ENCODE measurements at regions not wholly inside any gene's neighbourhood (a gene's known extent, or its start where the extent isn't known, plus 50 kb on each side); places are given as distances from the start of the nearest gene placed in this dataset.

DNA sequence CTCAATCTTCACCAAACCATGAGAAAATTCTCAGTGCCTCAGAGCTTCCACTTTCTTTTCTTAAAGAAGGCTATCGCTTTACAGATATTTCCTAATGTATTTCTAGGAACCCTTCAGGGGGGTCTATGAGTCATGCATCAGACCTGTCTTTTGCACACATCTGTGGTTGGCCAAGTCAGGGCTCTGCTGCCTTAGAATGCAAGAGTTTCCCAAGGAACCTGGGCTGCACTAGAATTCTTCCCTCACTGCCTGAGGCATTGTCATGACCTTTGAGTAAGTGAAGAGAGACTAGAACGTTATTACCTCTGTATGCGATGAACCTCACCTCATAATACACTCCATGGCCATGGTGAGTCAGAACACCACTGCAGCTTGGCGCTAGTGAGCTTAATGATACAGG is 365.0 kb upstream of the ID4 start:
- Histone ChIP-seq H3K27me3 (no peaks in the 10 kb centered on the region), H3K9ac (no peak overlapping the region), H4K20me1 (no peaks in the 10 kb centered on the region), H3K36me3 (no peaks in the 10 kb centered on the region), H3K4me1 (no peaks in the 10 kb centered on the region), H3K4me3 (no peak overlapping the region), H3K4me2 (no peak overlapping the region), H3K27ac (no peak overlapping the region), H3K9me3 (replicated peaks in 1 of 11) (peaks cover 0 to 15% (median 0%) of the 10 kb centered on the region in 11 experiments; a peak in 4 of 22 replicates)
- no peak for TF ChIP-seq Cebpa-rat (IDR thresholded peaks at IDR 0.05)

DNA sequence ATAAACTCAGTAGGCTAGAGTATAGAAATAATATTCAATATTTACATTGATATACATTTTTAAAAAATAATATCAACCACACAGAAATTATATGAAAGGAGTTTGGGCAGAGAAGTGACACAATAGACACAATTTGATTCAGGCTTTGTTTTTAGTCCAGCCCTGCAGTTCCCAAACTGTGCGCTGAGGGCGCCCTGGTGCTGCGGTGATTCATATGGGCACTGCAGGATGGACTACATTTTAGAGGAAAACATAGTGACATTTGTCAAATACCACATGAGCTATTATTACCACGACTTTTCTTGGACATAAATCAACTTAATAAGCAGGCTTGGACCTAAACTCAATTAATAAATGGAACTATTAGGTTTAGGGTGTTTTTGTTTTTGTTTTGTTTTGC is 364.3 kb upstream of the ID4 start:
- no peaks in the 10 kb centered on the region for H3K4me1 ChIP-seq
- no peak overlapping the region for H3K4me3 ChIP-seq
- H4K20me1 ChIP-seq = no peaks in the 10 kb centered on the region
- H3K4me2 ChIP-seq = no peak overlapping the region
- no peaks in the 10 kb centered on the region for H3K27me3 ChIP-seq
- no peaks in the 10 kb centered on the region for H3K36me3 ChIP-seq
- no peak overlapping the region for H3K27ac ChIP-seq
- H3K9me3 ChIP-seq (replicated peaks in 1 of 11) = peaks cover 0 to 15% (median 0%) of the 10 kb centered on the region in 11 experiments; a peak in 4 of 22 replicates
- TF ChIP-seq Cebpa-rat (IDR thresholded peaks at IDR 0.05) = no peak
- H3K9ac ChIP-seq = no peak overlapping the region

GRCh38 chr6:19477563-19477962 is 359.6 kb upstream of the ID4 start:
- no peaks in the 10 kb centered on the region for H3K36me3 ChIP-seq
- no peak overlapping the region for H3K9ac ChIP-seq
- no peaks in the 10 kb centered on the region for H4K20me1 ChIP-seq
- H3K27me3 ChIP-seq = no peaks in the 10 kb centered on the region
- no peak overlapping the region for H3K4me3 ChIP-seq
- no peak overlapping the region for H3K27ac ChIP-seq
- TF ChIP-seq Cebpa-rat (IDR thresholded peaks at IDR 0.05) = no peak
- peaks cover 0 to 15% (median 0%) of the 10 kb centered on the region in 11 experiments; a peak in 4 of 22 replicates for H3K9me3 ChIP-seq (replicated peaks in 1 of 11)
- H3K4me2 ChIP-seq = no peak overlapping the region
- H3K4me1 ChIP-seq = no peaks in the 10 kb centered on the region

DNA sequence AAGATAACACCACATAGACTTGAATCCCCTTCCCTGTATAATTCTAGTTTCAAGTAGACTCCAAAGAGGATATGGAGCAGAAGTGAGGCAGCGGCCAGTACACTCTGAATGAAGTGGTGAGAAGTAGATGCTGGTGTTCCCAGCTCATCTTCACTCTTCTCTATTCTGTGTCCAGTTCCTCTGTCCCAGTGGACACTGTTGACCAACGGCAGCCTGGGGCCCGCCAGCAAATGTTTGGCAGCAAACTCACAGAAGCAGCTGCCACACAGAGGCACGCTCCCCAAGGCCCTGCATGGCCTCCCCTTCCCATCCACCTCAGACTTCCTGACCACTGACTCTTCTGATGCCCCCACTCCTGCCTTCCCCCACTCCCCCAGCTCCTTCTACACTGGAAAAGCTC is 358.9 kb upstream of the ID4 start:
- TF ChIP-seq Cebpa-rat (IDR thresholded peaks at IDR 0.05) = no peak
- H3K9ac ChIP-seq = no peak overlapping the region
- no peak overlapping the region for H3K27ac ChIP-seq
- peaks cover 0 to 12% (median 0%) of the 10 kb centered on the region in 11 experiments; a peak in 4 of 22 replicates for H3K9me3 ChIP-seq (replicated peaks in 1 of 11)
- no peaks in the 10 kb centered on the region for H4K20me1 ChIP-seq
- no peaks in the 10 kb centered on the region for H3K4me1 ChIP-seq
- no peaks in the 10 kb centered on the region for H3K27me3 ChIP-seq
- H3K4me3 ChIP-seq = no peak overlapping the region
- no peak overlapping the region for H3K4me2 ChIP-seq
- no peaks in the 10 kb centered on the region for H3K36me3 ChIP-seq

DNA sequence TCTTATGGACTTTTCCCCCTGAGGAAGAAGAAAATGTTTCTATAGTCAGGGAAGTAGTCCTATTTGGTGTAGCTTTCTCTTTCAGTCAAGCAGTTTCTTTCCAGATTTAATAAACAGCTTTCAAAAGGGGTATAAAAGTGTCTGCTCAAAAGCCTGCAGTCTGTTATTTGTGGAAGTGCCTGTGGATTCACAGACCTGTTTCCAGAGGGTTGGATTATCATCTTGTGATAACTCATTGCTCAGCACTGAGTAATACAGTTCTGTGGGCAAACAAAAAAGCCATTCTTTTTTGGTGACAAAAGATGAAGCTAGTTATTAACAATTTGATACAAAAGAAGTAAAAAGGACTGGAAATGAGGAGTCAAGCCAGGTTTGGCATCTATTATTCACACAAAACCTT is 358.2 kb upstream of the ID4 start:
- peaks cover 0 to 5% (median 0%) of the 10 kb centered on the region in 11 experiments; a peak in 2 of 22 replicates for H3K9me3 ChIP-seq (replicated peaks in 1 of 11)
- H3K27ac ChIP-seq = no peak overlapping the region
- H3K4me1 ChIP-seq = no peaks in the 10 kb centered on the region
- TF ChIP-seq Cebpa-rat (IDR thresholded peaks at IDR 0.05) = no peak
- no peak overlapping the region for H3K9ac ChIP-seq
- H3K36me3 ChIP-seq = no peaks in the 10 kb centered on the region
- no peak overlapping the region for H3K4me2 ChIP-seq
- H3K27me3 ChIP-seq = no peaks in the 10 kb centered on the region
- no peak overlapping the region for H3K4me3 ChIP-seq
- no peaks in the 10 kb centered on the region for H4K20me1 ChIP-seq

DNA sequence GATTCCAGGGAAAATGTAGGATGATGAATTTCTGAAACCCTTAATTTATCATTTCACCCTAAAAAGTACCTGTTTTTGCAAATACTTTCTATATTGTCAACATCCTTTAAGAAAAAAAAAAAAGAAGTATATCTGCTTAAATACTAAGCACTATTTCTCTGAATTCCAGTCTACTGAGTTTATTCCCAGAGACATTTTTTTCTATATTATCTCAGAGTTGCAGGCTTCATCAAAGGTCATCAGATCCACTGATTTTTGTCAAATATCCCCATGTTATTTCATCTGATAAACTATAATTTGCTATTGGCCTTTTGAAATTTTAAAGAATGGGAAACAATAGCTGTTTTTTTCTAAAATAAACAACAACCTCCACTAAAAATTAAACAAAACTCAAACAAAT is 357.6 kb upstream of the ID4 start:
- no peaks in the 10 kb centered on the region for H3K4me1 ChIP-seq
- no peak overlapping the region for H3K4me2 ChIP-seq
- H3K9me3 ChIP-seq (replicated peaks in 1 of 11) = peaks cover 0 to 5% (median 0%) of the 10 kb centered on the region in 11 experiments; a peak in 1 of 22 replicates
- H3K36me3 ChIP-seq = no peaks in the 10 kb centered on the region
- no peaks in the 10 kb centered on the region for H3K27me3 ChIP-seq
- no peaks in the 10 kb centered on the region for H4K20me1 ChIP-seq
- no peak for TF ChIP-seq Cebpa-rat (IDR thresholded peaks at IDR 0.05)
- H3K4me3 ChIP-seq = no peak overlapping the region
- no peak overlapping the region for H3K27ac ChIP-seq
- H3K9ac ChIP-seq = no peak overlapping the region

DNA sequence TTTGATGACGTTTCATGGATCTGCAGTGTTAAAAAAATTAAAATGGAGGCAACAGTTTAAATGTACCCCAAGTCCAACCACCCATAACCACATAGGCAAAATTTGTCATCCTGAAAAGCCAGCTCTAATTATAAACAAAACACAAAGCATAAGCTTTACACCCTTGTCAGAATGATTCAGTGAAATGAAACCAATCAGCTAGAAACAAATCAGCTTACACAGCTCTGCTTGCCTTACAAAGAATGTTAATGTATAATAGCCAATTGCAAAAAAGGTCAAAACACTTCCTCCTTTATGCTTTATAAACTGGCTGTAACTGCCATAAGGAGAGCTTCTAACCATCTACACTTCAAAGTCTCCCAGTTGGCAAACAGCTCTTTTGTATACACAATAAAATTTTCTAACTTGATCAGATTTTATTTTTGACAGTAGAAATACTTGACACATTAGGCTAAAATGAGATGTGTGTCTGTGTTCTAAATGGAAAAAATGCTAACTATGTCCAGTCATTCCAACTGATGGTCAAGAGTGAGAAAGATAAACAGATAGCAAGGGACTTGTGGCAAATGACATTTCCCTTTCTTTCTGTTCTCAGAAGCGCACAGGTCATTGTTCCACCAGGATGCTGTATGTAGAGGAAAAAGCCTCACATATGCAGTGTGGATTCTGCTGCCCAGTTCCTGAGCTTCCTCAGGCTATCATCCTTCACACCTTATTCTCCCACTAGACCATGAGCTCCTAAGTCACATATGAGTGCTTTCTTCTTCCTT is 344.3 kb upstream of the ID4 start:
- Histone ChIP-seq H4K20me1 (no peaks in the 10 kb centered on the region), H3K9ac (no peak overlapping the region), H3K4me2 (no peak overlapping the region), H3K4me3 (no peak overlapping the region), H3K36me3 (no peaks in the 10 kb centered on the region), H3K4me1 (no peaks in the 10 kb centered on the region), H3K27me3 (no peaks in the 10 kb centered on the region), H3K27ac (no peak overlapping the region), H3K9me3 (replicated peaks in 1 of 11) (peaks cover 0 to 5% (median 0%) of the 10 kb centered on the region in 11 experiments; a peak in 1 of 22 replicates)
- no peak for TF ChIP-seq Cebpa-rat (IDR thresholded peaks at IDR 0.05)

- TF ChIP-seq Cebpa-rat (IDR thresholded peaks at IDR 0.05) = no peak
- H3K4me3 ChIP-seq = no peak overlapping the region
- no peaks in the 10 kb centered on the region for H3K27me3 ChIP-seq
- H3K36me3 ChIP-seq = no peaks in the 10 kb centered on the region
- no peak overlapping the region for H3K4me2 ChIP-seq
- H3K4me1 ChIP-seq = no peaks in the 10 kb centered on the region
- H3K9me3 ChIP-seq (replicated peaks in 1 of 11) = peaks cover 13 to 21% (median 17%) of the 10 kb centered on the region in 11 experiments
- no peaks in the 10 kb centered on the region for H4K20me1 ChIP-seq
- H3K27ac ChIP-seq = no peak overlapping the region
- H3K9ac ChIP-seq = no peak overlapping the region
Observed at GRCh38 chr6:19501737-19502245, 335.4 kb upstream of the ID4 start.

GRCh38 chr6:19502301-19502700 is 334.9 kb upstream of the ID4 start:
- Histone ChIP-seq H3K27ac (no peak overlapping the region), H3K9me3 (replicated peaks in 1 of 11) (peaks cover 18 to 27% (median 22%) of the 10 kb centered on the region in 11 experiments), H4K20me1 (no peaks in the 10 kb centered on the region), H3K9ac (no peak overlapping the region), H3K27me3 (no peaks in the 10 kb centered on the region), H3K36me3 (no peaks in the 10 kb centered on the region), H3K4me3 (no peak overlapping the region), H3K4me2 (no peak overlapping the region), H3K4me1 (no peaks in the 10 kb centered on the region)
- no peak for TF ChIP-seq Cebpa-rat (IDR thresholded peaks at IDR 0.05)

GRCh38 chr6:19515939-19516338 is 321.2 kb upstream of the ID4 start:
- Histone ChIP-seq H3K9me3 (replicated peaks in 1 of 11) (peaks cover 40 to 48% (median 43%) of the 10 kb centered on the region in 11 experiments), H3K4me2 (no peak overlapping the region), H3K27ac (no peak overlapping the region), H3K36me3 (peaks cover 0 to 8% (median 0%) of the 10 kb centered on the region in 11 experiments; a peak in 2 of 22 replicates), H3K27me3 (no peaks in the 10 kb centered on the region), H3K4me3 (peak overlapping the region in 2 of 10 experiments; percentile 31 to 32; a peak in 2 of 20 replicates), H3K9ac (no peak overlapping the region), H4K20me1 (no peaks in the 10 kb centered on the region), H3K4me1 (no peaks in the 10 kb centered on the region)
- TF ChIP-seq Cebpa-rat (IDR thresholded peaks at IDR 0.05) = no peak
